GM23338 (cell line): ENCODE measurements at regions not wholly inside any gene's neighbourhood (a gene's known extent, or its start where the extent isn't known, plus 50 kb on each side); places are given as distances from the start of the nearest gene placed in this dataset.

Experiments used
- ATAC-seq: fragments of 200-7000 bp; cut with Tn5 transposase; 3 replicates; pipeline ENCODE4 v1.9.1; 2020
- DNase-seq: peaks from one replicate; pipeline ENCODE4 v3.0.0-alpha.2; 2015; ENCODE audit warnings: low spot score
- H2AFZ ChIP-seq: fragments of 200-600 bp; sonication (generic); 2 replicates; pipeline ENCODE4 v1.8.0; 2016; ENCODE audit warnings: antibody characterized with exemption, mild to moderate bottlenecking, moderate library complexity
- H3F3A ChIP-seq: fragments of 200-600 bp; sonication (generic); replicated peaks from 2 replicates; pipeline ENCODE4 v1.8.0; 2017; ENCODE audit warnings: antibody characterized with exemption, mixed run types, low read depth
- H3K27ac ChIP-seq: fragments of 200-600 bp; sonication (generic); 2 replicates; pipeline ENCODE4 v1.6.1; 2016; ENCODE audit warnings: low read depth
- H3K27me3 ChIP-seq: fragments of 200-600 bp; sonication (generic); 2 replicates; pipeline ENCODE4 v1.8.0; 2016; ENCODE audit warnings: mild to moderate bottlenecking, mixed run types, moderate library complexity; ENCODE audit not compliant: insufficient read depth
- H3K36me3 ChIP-seq: fragments of 200-600 bp; sonication (generic); 2 replicates; pipeline ENCODE4 v1.8.0; 2016; ENCODE audit warnings: mild to moderate bottlenecking; ENCODE audit not compliant: insufficient read depth
- H3K4me1 ChIP-seq: fragments of 200-600 bp; sonication (generic); 2 replicates; pipeline ENCODE4 v1.8.0; 2016; ENCODE audit warnings: mild to moderate bottlenecking, moderate library complexity; ENCODE audit not compliant: insufficient read depth
- H3K4me2 ChIP-seq: fragments of 200-600 bp; sonication (generic); 2 replicates; pipeline ENCODE4 v1.7.1; 2017; ENCODE audit warnings: mixed run types
- H3K4me3 ChIP-seq: fragments of 200-600 bp; sonication (generic); 2 replicates; pipeline ENCODE4 v1.6.1; 2016; ENCODE audit warnings: mixed run types
- H3K79me2 ChIP-seq: fragments of 200-600 bp; sonication (generic); replicated peaks from 2 replicates; pipeline ENCODE4 v1.8.0; 2017; ENCODE audit warnings: mild to moderate bottlenecking; ENCODE audit not compliant: insufficient read depth
- H3K9me2 ChIP-seq: fragments of 200-600 bp; sonication (generic); 2 replicates; pipeline ENCODE4 v1.8.0; 2017; ENCODE audit not compliant: insufficient read depth
- H4K20me1 ChIP-seq: fragments of 200-600 bp; sonication (generic); replicated peaks from 2 replicates; pipeline ENCODE4 v1.8.0; 2017; ENCODE audit warnings: mild to moderate bottlenecking; ENCODE audit not compliant: insufficient read depth
- H3K27ac Mint-ChIP-seq: 2 replicates; pipeline ENCODE4 v1.8.0; 2020; ENCODE audit warnings: inconsistent platforms, mild to moderate bottlenecking, moderate library complexity, mixed read lengths
- H3K27me3 Mint-ChIP-seq: 3 replicates; pipeline ENCODE4 v1.8.0; 2022; ENCODE audit warnings: low read depth, mild to moderate bottlenecking, moderate library complexity, mixed read lengths, inconsistent platforms; ENCODE audit not compliant: insufficient read depth, poor library complexity
- H3K36me3 Mint-ChIP-seq: 3 replicates; pipeline ENCODE4 v1.8.0; 2021; ENCODE audit warnings: low read depth, mild to moderate bottlenecking, inconsistent platforms, moderate library complexity, mixed read lengths
- H3K4me1 Mint-ChIP-seq: 3 replicates; pipeline ENCODE4 v1.8.0; 2020; ENCODE audit warnings: mild to moderate bottlenecking, inconsistent platforms, mixed read lengths
- H3K4me3 Mint-ChIP-seq: 3 replicates; pipeline ENCODE4 v1.8.0; 2021; ENCODE audit warnings: moderate library complexity, mild to moderate bottlenecking, inconsistent platforms, mixed read lengths
- H3K9me3 Mint-ChIP-seq: 3 replicates; pipeline ENCODE4 v1.8.0; 2020; ENCODE audit warnings: moderate library complexity, mild to moderate bottlenecking, inconsistent platforms, mixed read lengths
- CREB1 ChIP-seq: fragments of 250-450 bp; sonication (Bioruptor Pico); IDR thresholded peaks from 2 replicates; pipeline ENCODE4 v1.5.0; 2020; ENCODE audit warnings: low read depth, mild to moderate bottlenecking, moderate library complexity
- CTCF ChIP-seq, 2 experiments: fragments of 200-600 bp in 1 of 2; sonication (generic) in 1 of 2; conservative IDR thresholded peaks; 2 replicates each; pipeline versions ENCODE4 v1.5.1 to v1.6.1; 2016 to 2017; ENCODE audit warnings: antibody characterized with exemption in 2 of 2, low read depth in 2 of 2, mild to moderate bottlenecking in 2 of 2, moderate library complexity in 1 of 2
- EZH2 ChIP-seq: fragments of 200-600 bp; sonication (generic); IDR thresholded peaks from one replicate; pipeline ENCODE4 v1.8.0; 2017; ENCODE audit warnings: antibody characterized with exemption, mild to moderate bottlenecking, low read depth; ENCODE audit not compliant: unreplicated experiment
- EZH2phosphoT487 ChIP-seq: fragments of 200-600 bp; sonication (generic); IDR thresholded peaks from one replicate; pipeline ENCODE4 v1.8.1; 2018; ENCODE audit warnings: antibody characterized with exemption; ENCODE audit not compliant: unreplicated experiment
- JUNB ChIP-seq: IDR thresholded peaks from one replicate; pipeline ENCODE4 v1.6.1; 2016; ENCODE audit warnings: antibody characterized with exemption; ENCODE audit not compliant: unreplicated experiment
- NANOG ChIP-seq: IDR thresholded peaks from 2 replicates; pipeline ENCODE4 v1.6.1; 2016; ENCODE audit warnings: antibody characterized with exemption, borderline replicate concordance
- POLR2AphosphoS5 ChIP-seq: IDR thresholded peaks from 2 replicates; pipeline ENCODE4 v1.6.1; 2016; ENCODE audit warnings: antibody characterized with exemption, low read depth
- REST ChIP-seq: IDR thresholded peaks from one replicate; pipeline ENCODE4 v1.6.1; 2018; ENCODE audit warnings: antibody characterized with exemption; ENCODE audit not compliant: unreplicated experiment
- STAT1 ChIP-seq: IDR thresholded peaks from one replicate; pipeline ENCODE4 v1.6.1; 2016; ENCODE audit warnings: antibody characterized with exemption; ENCODE audit not compliant: unreplicated experiment
- ZNF114 ChIP-seq: fragments of 250-450 bp; sonication (Bioruptor Pico); IDR thresholded peaks from 2 replicates; pipeline ENCODE4 v1.5.0; 2020; ENCODE audit warnings: mild to moderate bottlenecking, moderate library complexity
- ZNF331 ChIP-seq: fragments of 250-450 bp; sonication (Bioruptor Pico); IDR thresholded peaks from 2 replicates; pipeline ENCODE4 v1.5.0; 2020; ENCODE audit warnings: low read depth, mild to moderate bottlenecking, moderate library complexity
- TF ChIP-seq, protein P1 (sequence below): fragments of 250-450 bp; sonication (Bioruptor Pico); IDR thresholded peaks from 2 replicates; pipeline ENCODE4 v1.5.0; 2020; ENCODE audit warnings: mild to moderate bottlenecking, moderate library complexity

DNA sequence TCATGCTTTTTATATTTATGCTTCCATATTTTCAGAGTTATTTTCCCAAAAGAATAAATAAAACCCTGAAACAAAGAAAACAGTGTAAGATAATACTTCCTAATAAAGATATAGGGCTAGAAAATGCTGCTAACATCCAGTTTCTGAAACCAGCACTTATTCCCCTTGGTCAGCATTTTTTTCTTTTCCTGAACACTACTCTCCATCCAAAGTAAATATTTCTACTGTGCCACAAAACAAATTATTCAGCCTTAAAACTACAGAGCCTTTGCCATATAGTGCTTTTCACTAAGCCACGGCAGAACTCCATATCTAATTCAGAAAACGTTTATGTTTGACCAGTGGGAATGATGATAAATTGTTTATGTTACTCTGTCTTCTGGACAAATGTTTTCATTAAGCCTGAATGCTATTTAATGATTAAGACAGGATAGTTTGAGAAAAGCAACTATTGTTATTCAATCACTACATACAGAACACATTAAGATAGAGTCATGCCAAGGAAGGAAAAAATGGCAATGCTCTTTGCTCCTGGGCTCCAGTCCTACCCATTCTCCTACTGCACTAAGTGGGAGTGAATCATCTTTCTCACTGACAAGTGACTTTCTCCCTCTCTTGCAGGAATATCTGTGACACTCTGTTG lies 723.9 kb downstream of the FAT4 start (continued):
- TF ChIP-seq, protein P1, sequence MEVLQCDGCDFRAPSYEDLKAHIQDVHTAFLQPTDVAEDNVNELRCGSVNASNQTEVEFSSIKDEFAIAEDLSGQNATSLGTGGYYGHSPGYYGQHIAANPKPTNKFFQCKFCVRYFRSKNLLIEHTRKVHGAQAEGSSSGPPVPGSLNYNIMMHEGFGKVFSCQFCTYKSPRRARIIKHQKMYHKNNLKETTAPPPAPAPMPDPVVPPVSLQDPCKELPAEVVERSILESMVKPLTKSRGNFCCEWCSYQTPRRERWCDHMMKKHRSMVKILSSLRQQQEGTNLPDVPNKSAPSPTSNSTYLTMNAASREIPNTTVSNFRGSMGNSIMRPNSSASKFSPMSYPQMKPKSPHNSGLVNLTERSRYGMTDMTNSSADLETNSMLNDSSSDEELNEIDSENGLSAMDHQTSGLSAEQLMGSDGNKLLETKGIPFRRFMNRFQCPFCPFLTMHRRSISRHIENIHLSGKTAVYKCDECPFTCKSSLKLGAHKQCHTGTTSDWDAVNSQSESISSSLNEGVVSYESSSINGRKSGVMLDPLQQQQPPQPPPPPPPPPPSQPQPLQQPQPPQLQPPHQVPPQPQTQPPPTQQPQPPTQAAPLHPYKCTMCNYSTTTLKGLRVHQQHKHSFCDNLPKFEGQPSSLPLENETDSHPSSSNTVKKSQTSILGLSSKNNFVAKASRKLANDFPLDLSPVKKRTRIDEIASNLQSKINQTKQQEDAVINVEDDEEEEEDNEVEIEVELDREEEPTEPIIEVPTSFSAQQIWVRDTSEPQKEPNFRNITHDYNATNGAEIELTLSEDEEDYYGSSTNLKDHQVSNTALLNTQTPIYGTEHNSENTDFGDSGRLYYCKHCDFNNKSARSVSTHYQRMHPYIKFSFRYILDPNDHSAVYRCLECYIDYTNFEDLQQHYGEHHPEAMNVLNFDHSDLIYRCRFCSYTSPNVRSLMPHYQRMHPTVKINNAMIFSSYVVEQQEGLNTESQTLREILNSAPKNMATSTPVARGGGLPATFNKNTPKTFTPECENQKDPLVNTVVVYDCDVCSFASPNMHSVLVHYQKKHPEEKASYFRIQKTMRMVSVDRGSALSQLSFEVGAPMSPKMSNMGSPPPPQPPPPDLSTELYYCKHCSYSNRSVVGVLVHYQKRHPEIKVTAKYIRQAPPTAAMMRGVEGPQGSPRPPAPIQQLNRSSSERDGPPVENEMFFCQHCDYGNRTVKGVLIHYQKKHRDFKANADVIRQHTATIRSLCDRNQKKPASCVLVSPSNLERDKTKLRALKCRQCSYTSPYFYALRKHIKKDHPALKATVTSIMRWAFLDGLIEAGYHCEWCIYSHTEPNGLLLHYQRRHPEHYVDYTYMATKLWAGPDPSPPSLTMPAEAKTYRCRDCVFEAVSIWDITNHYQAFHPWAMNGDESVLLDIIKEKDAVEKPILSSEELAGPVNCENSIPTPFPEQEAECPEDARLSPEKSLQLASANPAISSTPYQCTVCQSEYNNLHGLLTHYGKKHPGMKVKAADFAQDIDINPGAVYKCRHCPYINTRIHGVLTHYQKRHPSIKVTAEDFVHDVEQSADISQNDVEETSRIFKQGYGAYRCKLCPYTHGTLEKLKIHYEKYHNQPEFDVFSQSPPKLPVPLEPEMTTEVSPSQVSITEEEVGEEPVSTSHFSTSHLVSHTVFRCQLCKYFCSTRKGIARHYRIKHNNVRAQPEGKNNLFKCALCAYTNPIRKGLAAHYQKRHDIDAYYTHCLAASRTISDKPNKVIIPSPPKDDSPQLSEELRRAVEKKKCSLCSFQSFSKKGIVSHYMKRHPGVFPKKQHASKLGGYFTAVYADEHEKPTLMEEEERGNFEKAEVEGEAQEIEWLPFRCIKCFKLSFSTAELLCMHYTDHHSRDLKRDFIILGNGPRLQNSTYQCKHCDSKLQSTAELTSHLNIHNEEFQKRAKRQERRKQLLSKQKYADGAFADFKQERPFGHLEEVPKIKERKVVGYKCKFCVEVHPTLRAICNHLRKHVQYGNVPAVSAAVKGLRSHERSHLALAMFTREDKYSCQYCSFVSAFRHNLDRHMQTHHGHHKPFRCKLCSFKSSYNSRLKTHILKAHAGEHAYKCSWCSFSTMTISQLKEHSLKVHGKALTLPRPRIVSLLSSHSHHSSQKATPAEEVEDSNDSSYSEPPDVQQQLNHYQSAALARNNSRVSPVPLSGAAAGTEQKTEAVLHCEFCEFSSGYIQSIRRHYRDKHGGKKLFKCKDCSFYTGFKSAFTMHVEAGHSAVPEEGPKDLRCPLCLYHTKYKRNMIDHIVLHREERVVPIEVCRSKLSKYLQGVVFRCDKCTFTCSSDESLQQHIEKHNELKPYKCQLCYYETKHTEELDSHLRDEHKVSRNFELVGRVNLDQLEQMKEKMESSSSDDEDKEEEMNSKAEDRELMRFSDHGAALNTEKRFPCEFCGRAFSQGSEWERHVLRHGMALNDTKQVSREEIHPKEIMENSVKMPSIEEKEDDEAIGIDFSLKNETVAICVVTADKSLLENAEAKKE: no peak
- TF ChIP-seq ZNF331 (CRISPR knock-in tag): no peak
- no peak for TF ChIP-seq EZH2
- no peak for TF ChIP-seq CREB1 (CRISPR knock-in tag)
- TF ChIP-seq EZH2phosphoT487: no peak
- TF ChIP-seq POLR2AphosphoS5: no peak

DNA sequence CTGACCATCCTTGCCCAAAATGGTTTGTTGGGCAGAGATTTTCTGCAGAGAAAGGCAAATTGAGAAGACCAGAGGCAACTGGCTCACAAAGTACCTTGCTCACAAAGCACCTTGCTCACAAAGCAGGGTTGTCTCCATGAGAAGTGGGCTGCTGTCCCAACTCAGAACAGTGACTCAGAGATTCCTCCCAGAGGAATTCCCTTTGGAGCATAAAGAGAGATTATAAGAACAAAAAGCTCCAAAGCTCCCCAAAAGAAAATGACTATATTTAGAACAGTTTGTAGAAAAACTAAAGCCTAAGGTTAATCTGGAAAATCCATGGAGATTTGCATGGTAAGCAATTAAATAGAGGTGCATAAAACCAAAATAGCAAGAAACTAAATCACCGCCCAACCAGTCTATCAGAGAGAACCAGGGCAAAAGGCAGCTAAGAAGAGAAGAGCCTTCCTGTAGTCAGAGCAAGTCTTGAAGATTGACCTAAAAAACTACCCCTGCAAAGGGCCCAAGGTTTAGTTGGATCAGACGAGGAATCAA lies 731.4 kb downstream of the FAT4 start:
- Histone ChIP-seq H3K4me3 (no peak overlapping the region), H3K4me2 (no peak overlapping the region), H3F3A (no peaks in the 10 kb centered on the region), H3K9me2 (no peaks in the 10 kb centered on the region), H2AFZ (peak overlapping the region; percentile 40; the same call in 1 of the 2 replicates), H3K27ac (no peak overlapping the region), H3K4me1 (no peaks in the 10 kb centered on the region), H3K79me2 (no peaks in the 10 kb centered on the region), H3K27me3 (no peaks in the 10 kb centered on the region), H3K36me3 (no peaks in the 10 kb centered on the region), H4K20me1 (no peaks in the 10 kb centered on the region)
- Mint-ChIP-seq H3K27ac (no peak overlapping the region), H3K27me3 (no peaks in the 10 kb centered on the region), H3K36me3 (no peaks in the 10 kb centered on the region), H3K4me1 (no peaks in the 10 kb centered on the region), H3K9me3 (no peaks in the 10 kb centered on the region), H3K4me3 (no peak overlapping the region)
- DNase-seq (no peak), ATAC-seq (no peak)
- no peak for TF ChIP-seq STAT1
- no peak for TF ChIP-seq ZNF114
- no peak for TF ChIP-seq EZH2phosphoT487
- no peak for TF ChIP-seq JUNB
- no peak for TF ChIP-seq NANOG
- no peak for TF ChIP-seq CREB1 (CRISPR knock-in tag)
- TF ChIP-seq CTCF (conservative IDR thresholded peaks at IDR 0.05; ENCODE audit: low read depth in 2 of 2): no peak
- TF ChIP-seq REST: no peak
